ENCODE measurements at regions not wholly inside any gene's neighbourhood (a gene's known extent, or its start where the extent isn't known, plus 50 kb on each side); places are given as distances from the start of the nearest gene placed in this dataset.
"Not testable (repeated sequence)": the region's sequence is repeated elsewhere in the genome, so short reads cannot be mapped to it uniquely, and the experiment has no call there.

GRCh38 chr6:26264547-26264946 lies 100.5 kb upstream of the BTN3A2 start:
- no peak for DNase-seq

DNA sequence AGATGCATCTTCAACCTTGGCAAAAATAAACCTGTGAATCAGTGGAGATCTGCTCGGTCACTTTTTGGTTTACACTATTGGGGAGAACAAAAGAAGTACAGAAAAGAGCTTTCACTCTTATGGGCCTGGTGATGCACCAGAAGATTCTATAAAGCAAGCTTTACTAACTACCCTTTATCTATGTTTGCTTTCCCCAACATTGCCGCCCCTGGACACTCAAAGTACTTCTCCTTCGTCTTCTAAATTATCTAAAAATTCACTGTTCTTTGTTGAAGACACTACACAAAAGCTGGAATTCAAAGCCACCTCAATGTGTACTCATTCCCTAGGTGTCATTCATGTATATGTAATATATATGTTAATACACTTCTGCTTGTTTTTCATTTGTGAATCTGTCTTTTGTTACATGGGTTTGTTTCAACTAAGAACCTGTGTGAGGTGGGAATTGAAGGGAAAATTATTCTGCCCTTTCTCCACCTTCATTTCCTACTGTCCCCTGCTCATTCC lies 97.9 kb upstream of the BTN3A2 start:
- DNase-seq: no peak

- no peak for DNase-seq
Observed at GRCh38 chr6:26268659-26269402, 96.2 kb upstream of the BTN3A2 start.

DNA sequence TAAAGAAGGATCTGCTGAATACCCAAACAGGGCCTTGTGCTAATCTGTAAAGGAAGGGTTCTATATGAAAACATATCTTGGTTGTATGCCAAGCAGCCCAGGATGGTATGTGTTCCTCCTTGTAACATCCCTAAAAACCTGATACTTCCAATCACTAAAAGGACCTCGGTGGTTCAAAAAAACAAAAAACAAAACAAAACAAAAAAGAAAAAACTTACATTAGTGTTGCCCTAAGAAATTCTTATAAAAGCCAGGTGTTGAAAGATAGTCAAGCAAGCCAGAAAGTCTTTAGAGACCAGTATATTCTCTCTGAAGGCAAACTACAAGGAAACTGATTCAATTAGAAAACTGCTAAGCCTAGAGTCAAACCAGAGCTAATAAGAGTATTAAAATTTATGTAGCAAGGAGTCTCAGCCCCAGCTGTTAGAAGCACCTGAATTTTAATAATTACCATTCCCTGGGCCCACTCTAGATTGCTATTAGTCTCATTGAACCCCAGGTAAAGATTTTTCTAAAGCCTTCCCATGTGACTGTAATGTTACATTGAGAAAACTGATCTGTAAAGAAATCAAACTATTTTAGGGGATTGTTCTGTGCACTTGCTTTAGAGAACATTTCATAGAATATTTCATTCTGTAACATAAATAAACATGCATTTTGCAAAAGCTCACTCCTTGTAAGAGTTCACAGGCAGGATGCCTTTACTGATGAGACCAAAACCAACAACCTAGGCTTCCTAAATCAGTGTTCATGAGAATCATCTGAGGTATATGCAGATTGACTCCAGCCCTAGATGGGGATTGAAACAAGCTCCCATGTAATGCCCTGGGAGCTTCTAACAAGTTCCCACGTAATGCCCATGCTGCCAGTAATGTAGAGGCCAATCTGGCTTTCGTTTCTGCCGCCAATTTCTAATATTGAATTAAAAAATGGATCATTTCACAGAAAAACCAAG lies 95.2 kb upstream of the BTN3A2 start:
- no peak for DNase-seq

GRCh38 chr6:26270486-26270861 lies 94.5 kb upstream of the BTN3A2 start:
- no peak for DNase-seq

- DNase-seq: peak; percentile 84
Observed at GRCh38 chr6:26270903-26271667, 93.9 kb upstream of the BTN3A2 start.

GRCh38 chr6:26271668-26272024 lies 93.4 kb upstream of the BTN3A2 start:
- peak; percentile 80 for DNase-seq

DNA sequence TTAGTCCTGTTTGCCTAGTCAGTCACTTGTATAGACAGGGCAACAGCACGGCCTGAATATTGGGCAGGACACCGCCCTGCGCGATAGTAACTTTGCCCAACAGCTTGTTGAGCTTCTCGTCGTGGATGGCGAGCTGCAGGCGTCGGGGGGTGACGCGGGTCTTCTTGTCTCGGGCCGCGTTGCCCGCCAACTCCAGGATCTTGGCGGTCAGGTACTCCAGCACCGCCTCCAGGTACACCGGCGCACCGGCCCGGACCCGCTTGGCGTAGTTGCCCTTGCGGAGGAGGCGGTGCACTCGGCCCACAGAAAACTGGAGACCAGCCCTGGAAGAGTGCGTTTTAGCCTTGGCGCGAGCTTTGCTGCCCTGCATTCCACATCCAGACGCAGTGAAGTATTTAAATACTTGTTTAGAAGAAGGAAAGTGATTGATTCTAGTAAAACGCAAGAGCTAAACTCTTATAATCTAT lies 92.8 kb upstream of the BTN3A2 start:
- DNase-seq: peak; percentile 76

DNA sequence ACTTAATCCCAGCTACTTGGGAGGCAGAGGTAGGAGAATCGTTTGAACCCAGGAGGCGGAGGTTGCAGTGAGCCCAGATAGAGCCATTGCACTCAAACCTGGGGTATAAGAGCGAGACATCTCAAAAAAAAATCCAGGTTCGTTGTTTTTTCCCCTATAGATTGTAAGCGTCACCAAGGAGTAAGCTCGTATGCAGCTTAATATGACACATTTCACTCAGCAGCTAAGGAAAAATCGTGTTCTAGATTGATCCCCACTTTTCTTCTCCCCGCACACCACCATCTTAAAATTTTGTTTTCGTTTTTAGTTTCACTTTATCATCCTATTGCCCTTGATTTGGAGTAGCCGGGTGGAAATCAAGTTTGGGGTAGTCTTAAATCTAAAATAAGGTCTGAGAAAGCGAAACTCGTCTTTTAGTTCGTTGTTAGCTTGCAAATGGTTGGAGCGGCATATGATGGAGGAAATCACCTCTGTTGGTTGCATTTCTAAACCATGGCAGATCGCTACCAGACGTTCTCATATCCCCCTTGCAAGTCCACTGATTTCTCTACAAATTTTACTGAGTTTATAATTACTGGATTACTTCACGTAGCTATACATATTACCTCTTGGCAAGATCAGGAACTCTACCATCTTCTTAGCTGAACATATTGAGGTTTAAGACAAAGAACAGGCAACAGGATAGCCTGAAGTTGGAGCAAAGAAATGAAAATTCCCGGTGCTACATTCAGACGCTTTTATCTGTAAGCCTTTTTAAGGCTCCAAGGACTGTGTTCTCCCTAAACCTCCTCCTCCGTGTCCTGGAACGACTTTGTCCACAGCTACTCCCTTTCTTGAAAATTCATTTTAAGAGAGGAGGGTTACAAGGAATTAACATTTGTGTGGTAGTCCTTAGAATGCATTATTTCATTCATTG lies 91.1 kb upstream of the BTN3A2 start:
- peak; percentile 65 for DNase-seq

DNA sequence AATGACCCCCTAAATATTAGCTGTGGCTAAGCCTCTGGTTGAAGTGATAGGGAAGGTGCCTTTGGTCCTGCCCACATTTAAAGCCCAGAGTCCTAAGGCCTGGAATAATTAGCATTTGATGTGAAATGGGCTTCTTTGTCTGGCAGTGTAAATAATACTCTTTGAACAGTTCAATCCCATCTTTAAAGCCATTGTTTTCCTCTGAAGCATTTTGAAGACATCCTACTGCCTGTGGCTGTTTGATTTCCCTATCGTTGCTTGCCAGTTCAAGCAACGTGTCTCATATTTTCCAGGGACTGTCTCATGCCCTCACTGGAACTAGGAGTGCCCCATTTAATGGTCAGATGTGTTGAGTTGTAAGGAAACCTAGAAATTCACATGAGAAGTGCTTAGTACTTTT lies 89.3 kb upstream of the BTN3A2 start:
- no peak for DNase-seq

GRCh38 chr6:26276841-26277648 lies 88.0 kb upstream of the BTN3A2 start:
- DNase-seq: no peak

- no peak for DNase-seq
Observed at GRCh38 chr6:26278536-26278935, 86.5 kb upstream of the BTN3A2 start.

- DNase-seq: not testable (repeated sequence)
Observed at GRCh38 chr6:26279371-26279770, 85.6 kb upstream of the BTN3A2 start.

- no peak for DNase-seq
Observed at GRCh38 chr6:26280407-26280806, 84.6 kb upstream of the BTN3A2 start.

DNA sequence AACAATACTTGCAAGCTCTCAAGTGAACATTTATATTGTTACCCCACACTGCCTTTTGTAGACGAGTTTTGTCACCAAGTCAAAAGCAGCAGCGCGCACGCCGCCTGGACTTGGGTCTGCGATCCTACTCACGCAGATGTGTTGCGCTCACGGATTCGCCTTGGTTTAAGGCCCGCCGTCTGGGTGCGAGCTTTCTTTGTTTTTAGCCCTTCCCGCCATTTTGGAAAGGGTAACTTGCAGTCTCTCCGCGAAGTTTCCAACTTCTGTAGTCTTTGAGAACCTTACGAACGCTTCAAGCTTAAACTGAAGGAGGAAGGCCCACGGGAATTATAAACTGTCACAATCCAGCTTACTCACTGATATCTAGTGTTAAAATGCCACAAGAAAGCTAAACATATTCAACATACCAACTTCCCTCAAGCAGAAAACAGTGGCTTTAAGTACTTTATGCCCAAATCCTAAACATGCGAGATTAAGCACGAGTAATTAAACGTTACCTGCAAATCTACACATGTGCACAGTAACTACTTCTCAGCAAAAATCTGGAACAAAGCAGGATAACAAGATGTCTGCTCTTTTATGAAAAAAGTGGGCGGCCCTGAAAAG lies 80.4 kb upstream of the BTN3A2 start:
- DNase-seq: peak; percentile 70

DNA sequence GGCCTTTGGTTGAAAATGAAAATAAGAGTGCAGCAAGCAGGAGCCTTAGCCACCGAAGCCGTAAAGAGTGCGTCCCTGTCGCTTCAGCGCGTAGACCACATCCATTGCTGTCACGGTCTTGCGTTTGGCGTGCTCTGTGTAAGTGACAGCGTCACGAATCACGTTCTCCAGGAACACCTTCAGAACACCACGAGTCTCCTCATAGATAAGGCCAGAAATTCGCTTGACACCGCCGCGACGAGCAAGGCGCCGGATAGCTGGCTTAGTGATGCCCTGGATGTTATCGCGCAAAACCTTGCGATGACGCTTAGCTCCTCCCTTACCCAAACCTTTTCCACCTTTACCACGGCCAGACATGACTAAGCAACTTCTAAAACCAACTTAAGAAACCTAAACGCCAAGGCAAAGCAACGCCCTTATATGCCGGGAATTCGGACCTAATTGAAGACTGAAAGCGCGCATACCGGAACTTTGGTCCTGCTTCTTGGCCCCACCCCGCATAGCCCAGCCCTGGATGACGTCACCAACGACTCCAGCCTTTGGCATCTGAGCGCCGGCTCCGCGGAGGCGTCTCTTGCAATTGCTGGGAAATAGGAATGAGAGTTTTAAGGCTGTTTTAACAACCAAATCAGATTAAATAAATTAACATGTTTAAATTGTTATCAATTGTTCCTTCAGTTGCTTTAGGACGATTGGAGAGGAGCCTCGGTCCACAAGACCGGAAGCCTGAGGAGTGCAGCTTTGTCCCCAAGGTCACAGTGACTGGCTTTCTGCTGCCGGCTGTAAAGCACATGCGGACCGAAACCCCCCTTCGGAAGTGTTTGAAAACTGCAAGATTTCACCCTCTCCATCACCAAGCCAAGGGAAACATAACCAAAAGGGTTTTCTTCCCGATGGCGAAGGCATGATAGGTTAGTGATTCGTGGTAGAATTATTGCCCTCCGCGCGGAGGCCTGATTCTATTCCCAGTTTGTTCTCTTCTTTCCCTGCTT lies 79.6 kb upstream of the BTN3A2 start:
- peak; percentile 98 for DNase-seq

- DNase-seq: peak; percentile 87
Observed at GRCh38 chr6:26286168-26286877, 78.7 kb upstream of the BTN3A2 start.

- DNase-seq: no peak
Observed at GRCh38 chr6:26288155-26288554, 76.8 kb upstream of the BTN3A2 start.
